Prostate gland (tissue), 2 donors: ENCODE measurements at regions not wholly inside any gene's neighbourhood (a gene's known extent, or its start where the extent isn't known, plus 50 kb on each side); places are given as distances from the start of the nearest gene placed in this dataset.

ENCODE experiments used
- POLR2AphosphoS5 ChIP-seq: sonication (generic); formaldehyde crosslinking; IDR thresholded peaks from one replicate; pipeline ENCODE4 v1.6.1; 2017; ENCODE audit warnings: antibody characterized with exemption
- TF ChIP-seq, protein P1 (sequence below), 4 experiments: fragments of 200-600 bp in 2 of 4; fragments of 450-650 bp in 2 of 4; sonication (generic) in 2 of 4; IDR thresholded peaks; 1 replicate in 3 of 4; 2 replicates in 1 of 4; pipeline ENCODE4 v1.5.1; 2016 to 2019; ENCODE audit warnings: antibody characterized with exemption in 4 of 4, mild to moderate bottlenecking in 2 of 4, moderate library complexity in 2 of 4

DNA sequence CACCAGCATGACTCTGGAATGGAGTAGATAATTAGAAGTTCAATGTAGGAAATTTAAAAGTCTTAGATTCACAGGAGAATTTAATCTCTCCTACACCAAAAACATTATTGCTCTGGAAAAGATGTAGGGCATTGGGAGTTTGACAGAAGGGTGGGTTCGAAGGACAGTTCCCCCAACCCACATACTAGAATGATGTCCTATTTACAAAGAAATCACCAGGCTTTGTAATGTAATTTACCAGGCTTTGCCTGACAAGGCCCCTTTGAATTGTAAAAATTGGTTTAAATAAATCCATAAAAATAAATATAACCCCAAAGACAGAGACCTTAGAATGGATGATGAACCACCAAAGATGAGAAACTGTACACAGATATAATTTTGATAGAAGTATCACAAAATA, 399.2 kb upstream of the GRID2 start:
- no peak for TF ChIP-seq POLR2AphosphoS5
- TF ChIP-seq, protein P1, sequence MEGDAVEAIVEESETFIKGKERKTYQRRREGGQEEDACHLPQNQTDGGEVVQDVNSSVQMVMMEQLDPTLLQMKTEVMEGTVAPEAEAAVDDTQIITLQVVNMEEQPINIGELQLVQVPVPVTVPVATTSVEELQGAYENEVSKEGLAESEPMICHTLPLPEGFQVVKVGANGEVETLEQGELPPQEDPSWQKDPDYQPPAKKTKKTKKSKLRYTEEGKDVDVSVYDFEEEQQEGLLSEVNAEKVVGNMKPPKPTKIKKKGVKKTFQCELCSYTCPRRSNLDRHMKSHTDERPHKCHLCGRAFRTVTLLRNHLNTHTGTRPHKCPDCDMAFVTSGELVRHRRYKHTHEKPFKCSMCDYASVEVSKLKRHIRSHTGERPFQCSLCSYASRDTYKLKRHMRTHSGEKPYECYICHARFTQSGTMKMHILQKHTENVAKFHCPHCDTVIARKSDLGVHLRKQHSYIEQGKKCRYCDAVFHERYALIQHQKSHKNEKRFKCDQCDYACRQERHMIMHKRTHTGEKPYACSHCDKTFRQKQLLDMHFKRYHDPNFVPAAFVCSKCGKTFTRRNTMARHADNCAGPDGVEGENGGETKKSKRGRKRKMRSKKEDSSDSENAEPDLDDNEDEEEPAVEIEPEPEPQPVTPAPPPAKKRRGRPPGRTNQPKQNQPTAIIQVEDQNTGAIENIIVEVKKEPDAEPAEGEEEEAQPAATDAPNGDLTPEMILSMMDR (IDR thresholded peaks at IDR 0.05): no peak
